HG02870 (cell line): ENCODE measurements at regions not wholly inside any gene's neighbourhood (a gene's known extent, or its start where the extent isn't known, plus 50 kb on each side); places are given as distances from the start of the nearest gene placed in this dataset.
"Not testable (repeated sequence)": the region's sequence is repeated elsewhere in the genome, so short reads cannot be mapped to it uniquely, and the experiment has no call there.

Source experiments
- ATAC-seq: cut with Tn5 transposase; IDR thresholded peaks from one replicate; pipeline ENCODE4 v1.9.1; 2021; ENCODE audit warnings: mild to moderate bottlenecking, moderate library complexity; ENCODE audit not compliant: unreplicated experiment

DNA sequence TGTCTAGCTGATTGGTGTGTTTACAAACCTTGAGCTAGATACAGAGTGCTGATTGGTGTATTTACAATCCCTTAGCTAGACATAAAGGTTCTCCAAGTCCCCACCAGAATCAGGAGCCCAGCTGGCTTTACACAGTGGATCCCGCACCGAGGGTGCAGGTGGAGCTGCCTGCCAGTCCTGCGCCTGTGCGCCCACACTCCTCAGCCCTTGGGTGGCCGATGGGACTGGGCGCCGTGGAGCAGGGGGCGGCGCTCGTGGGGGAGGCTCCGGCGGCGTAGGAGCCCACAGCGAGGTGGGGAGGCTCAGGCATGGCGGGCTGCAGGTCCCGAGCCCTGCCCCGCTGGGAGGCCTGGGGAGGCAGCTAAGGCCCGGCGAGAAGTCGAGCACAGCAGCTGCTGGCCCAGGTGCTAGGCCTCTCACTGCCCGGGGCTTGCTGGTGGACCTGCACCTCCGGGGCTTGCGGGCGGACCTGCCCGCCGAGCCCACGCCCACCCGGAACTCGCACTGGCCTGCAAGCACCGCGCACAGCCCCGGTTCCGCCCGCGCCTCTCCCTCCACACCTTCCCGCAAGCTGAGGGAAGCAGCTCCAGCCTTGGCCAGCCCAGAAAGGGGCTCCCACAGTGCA lies 51.0 kb upstream of the CDYL start:
- ATAC-seq, result not testable (repeated sequence)

- ATAC-seq, result not testable (repeated sequence)
Measured at GRCh38 chr6:4724727-4725126, 51.5 kb upstream of the CDYL start.

DNA sequence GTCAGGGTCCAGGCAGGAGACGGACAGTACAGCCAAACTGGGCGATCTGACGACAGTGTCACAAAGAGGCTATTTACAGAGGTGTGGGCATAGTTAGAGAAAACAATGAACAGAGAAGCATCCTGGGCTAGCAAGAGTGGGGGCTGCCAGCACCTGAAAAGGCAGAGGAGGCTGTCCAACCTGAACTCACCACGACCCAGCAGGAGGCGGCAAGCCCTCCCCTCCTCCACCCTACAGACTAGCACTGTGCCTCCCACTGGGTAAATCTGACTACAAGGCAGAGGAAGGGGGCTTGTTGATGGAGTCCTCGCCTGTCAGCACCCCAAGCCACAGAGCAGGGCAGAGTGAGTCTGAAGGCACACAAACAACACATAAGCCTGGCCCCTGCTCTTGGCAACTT lies 52.8 kb upstream of the CDYL start:
- ATAC-seq, result no peak

DNA sequence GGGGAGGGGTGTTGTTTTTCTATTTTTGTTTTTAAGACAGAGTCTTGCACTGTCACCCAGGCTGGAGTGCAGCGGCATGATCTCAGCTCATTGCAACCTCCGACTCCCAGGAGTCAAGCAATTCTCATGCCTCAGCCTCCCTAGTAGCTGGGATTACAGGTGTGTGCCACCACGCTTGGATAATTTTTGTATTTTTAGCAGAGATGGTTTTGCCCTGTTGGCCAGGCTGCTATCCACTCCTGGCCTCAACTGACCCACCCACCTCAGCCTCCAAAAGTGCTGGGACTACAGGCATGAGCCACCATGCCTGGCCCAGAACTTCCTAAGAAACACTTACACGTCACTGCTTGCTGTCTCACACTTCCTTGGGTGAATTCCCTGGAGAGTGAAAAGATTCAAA lies 54.8 kb upstream of the CDYL start:
- ATAC-seq, result not testable (repeated sequence)

- ATAC-seq, result no peak
Measured at GRCh38 chr6:4719491-4719890, 56.7 kb upstream of the CDYL start.

DNA sequence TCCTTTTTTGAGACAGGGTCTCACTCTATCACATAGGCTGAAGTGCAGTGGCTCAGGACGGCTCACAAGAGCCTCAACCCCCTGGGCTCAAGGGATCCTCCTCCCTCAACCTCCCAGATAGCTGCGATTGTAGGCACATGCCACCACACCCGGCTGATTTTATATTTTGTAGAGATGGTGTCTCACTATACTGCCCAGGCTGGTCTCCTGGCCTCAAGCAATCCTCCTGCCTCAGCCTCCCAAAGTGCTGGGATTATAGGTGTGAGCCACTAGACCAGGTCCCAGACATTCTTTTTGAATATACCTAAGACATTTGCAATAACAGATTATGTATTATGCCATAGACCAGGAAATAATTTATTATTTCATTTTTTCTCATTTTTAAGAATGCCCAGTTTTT lies 58.3 kb upstream of the CDYL start:
- no peak for ATAC-seq

- ATAC-seq, result no peak
Measured at GRCh38 chr6:4717124-4717523, 59.1 kb upstream of the CDYL start.

GRCh38 chr6:4714961-4715501 lies 61.2 kb upstream of the CDYL start:
- ATAC-seq, result no peak

GRCh38 chr6:4712291-4712690 lies 63.9 kb upstream of the CDYL start:
- no peak for ATAC-seq

- ATAC-seq, result no peak
Measured at GRCh38 chr6:4707011-4707410, 69.2 kb upstream of the CDYL start.

DNA sequence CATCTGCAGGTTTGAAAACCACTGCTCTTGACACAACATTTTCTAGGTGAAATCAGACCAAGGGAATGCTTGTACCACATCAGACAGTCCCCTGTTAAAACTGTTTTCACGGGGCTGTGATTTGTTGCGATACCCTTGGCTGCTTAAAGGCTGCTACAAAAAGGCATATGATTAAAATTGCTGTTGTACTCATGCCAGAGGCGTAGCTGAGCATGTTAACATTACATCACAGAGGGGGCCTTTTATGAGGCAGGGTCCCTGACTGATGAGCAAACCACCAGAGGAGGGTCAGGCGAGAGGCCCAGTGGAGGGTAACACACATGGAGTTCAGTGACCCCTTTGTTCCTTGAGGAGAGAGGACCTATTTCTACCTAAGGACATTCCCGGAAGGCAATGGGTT lies 70.4 kb upstream of the CDYL start:
- no peak for ATAC-seq

GRCh38 chr6:4703382-4703781 lies 72.8 kb upstream of the CDYL start:
- ATAC-seq, result no peak

DNA sequence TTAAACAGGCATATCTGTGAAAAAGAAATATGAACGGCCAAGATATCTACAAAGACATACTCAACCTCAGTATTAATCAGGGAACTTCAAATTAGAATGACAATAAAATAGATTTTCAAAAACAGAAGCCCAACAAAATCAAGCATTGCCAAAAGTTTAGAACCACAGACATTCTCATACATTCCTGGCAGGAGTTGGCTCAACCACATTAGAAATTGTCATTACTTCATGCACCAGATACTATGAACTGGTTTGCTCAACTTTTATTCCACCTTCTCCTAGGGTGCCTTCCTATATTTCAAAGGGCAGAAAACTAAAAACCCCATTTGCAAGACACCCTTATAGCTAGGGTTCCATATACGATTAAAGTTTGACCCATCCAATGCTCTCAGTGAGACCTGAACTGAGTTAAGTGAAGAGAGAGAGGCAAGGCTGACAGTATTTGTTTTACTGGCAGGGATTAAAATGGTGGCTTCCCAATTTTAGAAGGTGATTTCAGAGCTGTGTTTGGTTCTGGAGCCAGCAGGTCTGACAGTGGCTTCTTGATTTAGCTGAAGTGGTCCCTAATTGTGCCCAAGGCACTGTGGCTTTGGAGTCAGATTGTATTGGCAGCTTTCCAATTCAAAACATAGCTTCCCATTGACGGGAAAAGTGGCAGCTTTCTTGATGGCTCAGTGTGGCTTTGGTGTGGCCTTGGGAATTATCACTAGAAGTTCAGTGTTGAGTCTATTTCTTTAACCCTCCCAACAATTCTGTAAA lies 77.1 kb upstream of the CDYL start:
- ATAC-seq, result no peak

GRCh38 chr6:4693173-4693970 lies 82.8 kb upstream of the CDYL start:
- ATAC-seq, result no peak

GRCh38 chr6:4692664-4693063 lies 83.5 kb upstream of the CDYL start:
- no peak for ATAC-seq

DNA sequence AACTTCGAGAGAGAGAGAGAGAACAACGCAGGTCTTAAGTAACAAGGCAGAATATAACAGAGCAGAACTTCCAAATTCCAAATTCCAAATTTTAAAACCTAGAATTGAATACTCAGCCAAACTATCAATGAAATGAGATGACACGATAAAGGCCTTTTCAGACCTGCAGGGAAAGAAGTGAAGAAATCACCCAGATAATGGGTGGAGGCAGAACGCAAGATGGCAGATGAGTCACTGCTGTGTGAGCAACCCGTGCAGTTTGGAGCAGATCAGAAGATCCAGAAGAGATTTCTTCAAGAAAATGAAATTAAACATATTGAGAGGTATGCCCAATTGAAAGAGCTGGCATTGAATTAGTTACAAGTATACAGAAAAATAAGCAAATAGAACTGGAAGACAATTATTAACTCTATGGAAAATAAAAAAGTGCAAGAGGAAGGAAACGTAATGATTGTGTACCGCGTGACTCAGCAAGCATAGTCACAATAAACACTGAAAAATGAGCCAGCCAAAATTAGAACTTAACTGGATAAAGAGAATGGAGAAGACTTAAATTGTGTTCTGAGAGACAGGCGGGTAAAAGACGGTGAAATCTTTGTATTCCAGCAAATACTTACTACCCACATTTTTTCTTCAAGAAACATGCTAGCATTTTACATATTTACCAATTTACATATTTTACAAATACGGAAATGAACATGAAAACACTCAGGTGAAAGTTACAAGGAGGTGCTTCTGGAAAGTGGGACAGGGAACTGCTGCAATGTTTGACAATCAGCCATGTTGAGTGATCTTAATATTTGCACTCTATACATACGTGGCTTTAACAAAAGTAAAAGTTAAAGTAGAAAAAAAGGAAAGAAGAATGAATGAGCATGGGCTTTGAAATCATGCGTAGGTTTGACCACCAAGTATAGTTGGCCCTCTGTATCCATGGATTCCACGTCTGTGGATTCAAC lies 87.9 kb upstream of the CDYL start:
- no peak for ATAC-seq

DNA sequence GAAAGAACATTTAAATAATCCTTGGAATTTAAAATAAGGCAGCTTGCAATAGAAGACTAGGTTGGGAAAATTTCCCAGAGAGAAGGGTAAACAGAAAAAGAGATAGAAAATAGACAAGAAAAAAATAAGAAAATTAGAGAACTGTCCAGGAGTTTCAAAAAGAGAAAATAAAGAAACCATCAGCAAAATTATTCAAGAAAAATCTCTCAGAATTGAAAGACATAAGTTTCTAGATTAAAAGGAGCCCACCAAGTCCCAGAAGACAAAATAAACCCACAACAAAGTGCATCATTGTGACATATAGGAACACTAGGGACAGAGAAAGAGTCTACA lies 88.6 kb upstream of the CDYL start:
- ATAC-seq, result no peak

- no peak for ATAC-seq
Measured at GRCh38 chr6:4682431-4683097, 93.6 kb upstream of the CDYL start.

- ATAC-seq, result no peak
Measured at GRCh38 chr6:4678506-4679300, 97.5 kb upstream of the CDYL start.

DNA sequence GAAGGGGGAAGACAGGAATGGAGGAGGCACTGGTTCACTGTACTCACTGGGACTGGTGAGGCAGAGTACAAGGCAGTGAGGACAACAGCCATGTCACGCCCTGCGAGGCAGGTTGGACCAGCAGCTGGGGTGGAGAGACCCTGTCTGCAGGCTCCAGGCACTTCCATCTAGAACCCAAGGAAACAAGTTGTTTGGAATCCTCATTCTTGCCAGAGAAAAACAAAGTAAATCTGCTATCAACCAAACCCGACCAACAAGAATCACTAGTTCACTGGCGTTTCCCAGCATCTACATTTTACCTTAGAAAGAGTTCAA lies 98.5 kb upstream of the CDYL start:
- no peak for ATAC-seq
